HG03378 (cell line): ENCODE measurements at regions not wholly inside any gene's neighbourhood (a gene's known extent, or its start where the extent isn't known, plus 50 kb on each side); places are given as distances from the start of the nearest gene placed in this dataset.
A peak's percentile ranks its signal among the peaks of the same experiment; 100 is the strongest.

Source experiments
- ATAC-seq: cut with Tn5 transposase; IDR thresholded peaks from one replicate; pipeline ENCODE4 v1.9.1; 2021; ENCODE audit warnings: mild to moderate bottlenecking, moderate library complexity; ENCODE audit not compliant: unreplicated experiment

GRCh38 chr21:31566611-31567010, 92.9 kb upstream of the SOD1 start:
- no peak for ATAC-seq

- ATAC-seq = no peak
Measured at GRCh38 chr21:31566064-31566463, 93.4 kb upstream of the SOD1 start.

GRCh38 chr21:31564439-31564838, 95.1 kb upstream of the SOD1 start:
- no peak for ATAC-seq

- no peak for ATAC-seq
Measured at GRCh38 chr21:31560479-31560878, 99.0 kb upstream of the SOD1 start.

GRCh38 chr21:31559368-31560119, 99.9 kb upstream of the SOD1 start:
- peak; percentile 89 for ATAC-seq

- ATAC-seq = peak; percentile 80
Measured at GRCh38 chr21:31558962-31559367, 100.5 kb upstream of the SOD1 start.

- ATAC-seq = no peak
Measured at GRCh38 chr21:31558189-31558961, 101.1 kb upstream of the SOD1 start.

GRCh38 chr21:31557421-31558188, 101.9 kb upstream of the SOD1 start:
- no peak for ATAC-seq

- ATAC-seq = no peak
Measured at GRCh38 chr21:31556662-31557061, 102.8 kb upstream of the SOD1 start.

GRCh38 chr21:31555741-31556191, 103.7 kb upstream of the SOD1 start:
- no peak for ATAC-seq

- ATAC-seq = peak; percentile 68
Measured at GRCh38 chr21:31554511-31555022, 104.9 kb upstream of the SOD1 start.

GRCh38 chr21:31553926-31554325, 105.6 kb upstream of the SOD1 start:
- no peak for ATAC-seq

- no peak for ATAC-seq
Measured at GRCh38 chr21:31553461-31553860, 106.0 kb upstream of the SOD1 start.

- no peak for ATAC-seq
Measured at GRCh38 chr21:31552826-31553225, 106.7 kb upstream of the SOD1 start.

GRCh38 chr21:31550070-31550469, 109.4 kb upstream of the SOD1 start:
- no peak for ATAC-seq

- no peak for ATAC-seq
Measured at GRCh38 chr21:31548688-31549087, 110.8 kb upstream of the SOD1 start.

- no peak for ATAC-seq
Measured at GRCh38 chr21:31546443-31547170, 112.9 kb upstream of the SOD1 start.

- ATAC-seq = no peak
Measured at GRCh38 chr21:31545036-31545435, 114.5 kb upstream of the SOD1 start.

GRCh38 chr21:31543191-31543590, 116.3 kb upstream of the SOD1 start:
- ATAC-seq = no peak

- ATAC-seq = no peak
Measured at GRCh38 chr21:31538816-31539215, 120.7 kb upstream of the SOD1 start.
